Heart left ventricle (tissue), 16 donors: ENCODE measurements at regions not wholly inside any gene's neighbourhood (a gene's known extent, or its start where the extent isn't known, plus 50 kb on each side); places are given as distances from the start of the nearest gene placed in this dataset.
"Not testable (repeated sequence)": the region's sequence is repeated elsewhere in the genome, so short reads cannot be mapped to it uniquely, and the experiment has no call there.

Experiments
- ATAC-seq, 4 donors: fragments of 200-7000 bp; cut with Tn5 transposase; one replicate each; pipeline ENCODE4 v1.9.1; 2020 to 2022; ENCODE audit warnings: moderate library complexity in 4 of 4, mild to moderate bottlenecking in 3 of 4, moderate number of reproducible peaks in 1 of 4
- DNase-seq, 5 donors: peaks; one replicate each; pipeline ENCODE4 v3.0.0-alpha.2; 2020
- H3K27ac ChIP-seq, 12 donors: fragments of 200-600 bp; sonication (generic) in 4 of 12; one replicate each; pipeline versions ENCODE4 v1.5.0 to v1.8.0; 2016 to 2022; ENCODE audit warnings: mild to moderate bottlenecking in 2 of 12
- H3K27me3 ChIP-seq, 9 donors: fragments of 200-600 bp; sonication (generic) in 2 of 9; one replicate each; pipeline versions ENCODE4 v1.5.1 to v1.8.0; 2016 to 2022; ENCODE audit warnings: mild to moderate bottlenecking in 3 of 9
- H3K36me3 ChIP-seq, 9 donors: fragments of 200-600 bp; sonication (generic) in 2 of 9; one replicate each; pipeline versions ENCODE4 v1.5.0 to v1.8.0; 2018 to 2022; ENCODE audit warnings: mild to moderate bottlenecking in 2 of 9
- H3K4me1 ChIP-seq, 12 donors: fragments of 200-600 bp; sonication (generic) in 4 of 12; one replicate each; pipeline versions ENCODE4 v1.5.0 to v1.8.0; 2016 to 2022; ENCODE audit warnings: mild to moderate bottlenecking in 3 of 12
- H3K4me3 ChIP-seq, 12 donors: fragments of 200-600 bp; sonication (generic) in 4 of 12; one replicate each; pipeline versions ENCODE4 v1.5.0 to v1.8.0; 2017 to 2022; ENCODE audit warnings: mild to moderate bottlenecking in 9 of 12, moderate library complexity in 4 of 12
- H3K9me3 ChIP-seq, 12 donors: fragments of 200-600 bp; sonication (generic) in 4 of 12; one replicate each; pipeline versions ENCODE4 v1.5.0 to v1.8.0; 2016 to 2022; ENCODE audit warnings: mild to moderate bottlenecking in 1 of 12
- POLR2A ChIP-seq, 2 donors: fragments of 450-650 bp; IDR thresholded peaks; one replicate each; pipeline ENCODE4 v1.6.1; 2017; ENCODE audit warnings: antibody characterized with exemption in 2 of 2, mild to moderate bottlenecking in 2 of 2, moderate library complexity in 2 of 2
- WGBS, 4 donors: extraction: QIAGEN DNeasy Blood & Tissue Kit in 2 of 4; methylation state at CpG; one replicate each; pipeline versions ENCODE4 v1.1.5 to v1.1.7; 2013 to 2018; 5-methylcytosine and 5-hydroxymethylcytosine counted together
- intact Hi-C, 10 donors: fragments of 100-400 bp; cut with DNase I; formaldehyde crosslinking; loops; one replicate each; pipeline versions ENCODE4 v1.11.1 to v1.14.2; 2022
- TF ChIP-seq, protein P1 (sequence below), 12 donors: fragments of 200-600 bp; sonication (generic) in 4 of 12; IDR thresholded peaks; one replicate each; pipeline versions ENCODE4 v1.5.0 to v1.8.0; 2018 to 2022; ENCODE audit warnings: antibody characterized with exemption in 12 of 12, mild to moderate bottlenecking in 5 of 12
- donor health status: ischemic (EF 13 %, LVEDD 7.1; RV severe dilation, severe dysfunction).
- donor health status: healthy with polysubstance abuse.
- donor health status: DM: no; HTN: yes; CAD: no.
- donor health status: DM: no; HTN: no; CAD: no.
- donor health status: ischemic (EF 25% LVEDD 6.9; RV normal size, moderate dysfunction).
- donor health status: ischemic (EF 25% LVEDD 5.7; RV mildly dilated, moderate dysfunction).
- donor health status: healthy.
- donor health status: DM: yes; HTN: yes; CAD: no.
- donor health status: ischemic (EF 35%, LVEDD 5.7; RV mildly dilated, moderate dysfunction).
- donor health status: nonischemic (EF 11% LVEDD 7.7; RV severe dilation, severe dysfunction).
- donor health status: DM: yes; HTN: yes; CAD: no.
- donor health status: PGD.
- donor health status: ischemic (EF 29% LVEDD 5.4; RV normal size, mild dysfunction).
- donor health status: nonischemic (EF 23%, LVEDD 6.1; RV moderate dilation, normal function).

DNA sequence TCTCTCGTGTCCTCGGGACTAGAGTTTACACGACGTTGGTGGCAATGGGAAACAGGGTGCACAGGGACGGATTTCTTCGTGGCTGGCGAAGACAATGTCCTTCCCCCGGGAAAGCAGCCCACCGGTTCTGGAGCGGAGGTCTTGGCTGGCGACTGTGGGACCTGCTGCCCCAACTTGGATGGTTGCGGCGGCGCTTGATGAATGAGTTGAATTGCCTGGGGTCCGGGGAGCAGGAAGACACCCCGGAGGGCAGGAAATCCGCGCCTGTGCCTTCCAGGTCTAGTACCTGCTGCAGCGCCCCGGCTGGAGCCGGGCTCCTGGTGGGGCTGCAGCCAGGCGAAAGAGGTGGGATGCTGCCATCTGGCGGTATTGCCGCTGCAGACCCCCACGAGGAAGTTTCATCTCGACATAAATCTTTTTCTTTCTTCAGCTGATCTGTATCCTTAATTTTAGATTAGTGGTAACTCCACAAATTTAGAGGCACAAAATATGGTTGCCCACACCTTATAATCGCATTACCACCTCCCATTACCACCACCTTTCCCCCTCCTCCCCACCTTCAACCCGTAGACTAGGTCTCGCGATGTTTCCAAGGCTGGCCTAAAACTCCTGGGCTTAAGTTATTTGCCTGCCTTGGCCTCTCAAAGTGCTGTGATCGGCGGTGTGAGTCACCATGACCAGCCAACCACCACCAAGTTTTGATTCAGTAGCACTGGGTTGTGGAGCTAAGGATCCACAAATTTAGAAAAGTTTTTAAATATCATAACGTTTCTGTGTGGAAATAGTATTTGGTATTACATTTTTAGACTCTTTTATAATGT is 1929.7 kb upstream of the DEFB115 start:
- intact Hi-C loops: loop anchor here in 2 of 10 donors (10.0 kb wide), 2 partner anchors 1017 to 1177 kb away; no protein-coding TSS in a partner anchor
- DNase-seq: peak in 1 of 5 donors; percentile 66
- Histone ChIP-seq H3K9me3 (peaks cover 0 to 15% (median 0%) of the 10 kb centered on the region in 12 donors), H3K27me3 (peaks cover 0 to 39% (median 0%) of the 10 kb centered on the region in 9 donors)
- not testable (repeated sequence) for H3K36me3 ChIP-seq, ATAC-seq, H3K4me3 ChIP-seq, H3K27ac ChIP-seq, H3K4me1 ChIP-seq
- WGBS, 4 donors: 32 to 48% (median 39%) methylated on average over 32 to 33 of the region's 33 CpGs
- TF ChIP-seq, protein P1, sequence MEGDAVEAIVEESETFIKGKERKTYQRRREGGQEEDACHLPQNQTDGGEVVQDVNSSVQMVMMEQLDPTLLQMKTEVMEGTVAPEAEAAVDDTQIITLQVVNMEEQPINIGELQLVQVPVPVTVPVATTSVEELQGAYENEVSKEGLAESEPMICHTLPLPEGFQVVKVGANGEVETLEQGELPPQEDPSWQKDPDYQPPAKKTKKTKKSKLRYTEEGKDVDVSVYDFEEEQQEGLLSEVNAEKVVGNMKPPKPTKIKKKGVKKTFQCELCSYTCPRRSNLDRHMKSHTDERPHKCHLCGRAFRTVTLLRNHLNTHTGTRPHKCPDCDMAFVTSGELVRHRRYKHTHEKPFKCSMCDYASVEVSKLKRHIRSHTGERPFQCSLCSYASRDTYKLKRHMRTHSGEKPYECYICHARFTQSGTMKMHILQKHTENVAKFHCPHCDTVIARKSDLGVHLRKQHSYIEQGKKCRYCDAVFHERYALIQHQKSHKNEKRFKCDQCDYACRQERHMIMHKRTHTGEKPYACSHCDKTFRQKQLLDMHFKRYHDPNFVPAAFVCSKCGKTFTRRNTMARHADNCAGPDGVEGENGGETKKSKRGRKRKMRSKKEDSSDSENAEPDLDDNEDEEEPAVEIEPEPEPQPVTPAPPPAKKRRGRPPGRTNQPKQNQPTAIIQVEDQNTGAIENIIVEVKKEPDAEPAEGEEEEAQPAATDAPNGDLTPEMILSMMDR (IDR thresholded peaks at IDR 0.05): peak in 6 of 12 donors; percentile 6 to 51 (median 25)

DNA sequence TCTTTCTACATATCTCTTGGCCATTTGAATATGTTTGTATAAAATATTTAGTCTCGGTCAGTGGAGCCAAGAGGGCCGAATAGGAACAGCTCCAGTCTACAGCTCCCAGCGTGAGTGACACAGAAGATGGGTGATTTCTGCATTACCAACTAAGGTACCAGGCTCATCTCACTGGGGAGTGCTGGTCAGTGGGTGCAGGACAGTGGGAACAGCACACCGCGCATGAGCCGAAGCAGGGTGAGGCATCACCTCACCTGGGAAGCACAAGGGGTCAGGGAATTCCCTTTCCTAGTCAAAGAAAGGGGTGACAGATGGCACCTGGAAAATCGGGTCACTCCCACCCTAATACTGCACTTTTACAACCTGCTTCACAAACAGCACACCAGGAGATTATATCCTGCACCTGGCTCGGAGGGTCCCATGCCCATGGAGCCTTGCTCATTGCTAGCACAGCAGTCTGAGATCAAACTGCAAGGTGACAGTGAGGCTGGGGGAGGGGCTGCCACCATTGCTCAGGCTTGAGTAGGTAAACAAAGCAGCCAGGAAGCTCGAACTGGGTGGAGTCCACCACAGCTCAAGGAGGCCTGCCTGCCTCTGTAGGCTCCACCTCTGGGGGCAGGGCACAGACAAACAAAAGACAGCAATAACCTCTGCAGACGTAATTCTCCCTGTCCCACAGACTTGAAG is 1926.9 kb upstream of the DEFB115 start:
- intact Hi-C loops, H3K27ac ChIP-seq, H3K36me3 ChIP-seq, H3K4me3 ChIP-seq, DNase-seq, H3K4me1 ChIP-seq, ATAC-seq: not testable (repeated sequence)
- Histone ChIP-seq H3K27me3 (peaks cover 0 to 25% (median 0%) of the 10 kb centered on the region in 9 donors), H3K9me3 (peaks cover 0 to 30% (median 4%) of the 10 kb centered on the region in 12 donors)
- 42 to 47% (median 45%) methylated on average over 10 of the region's 10 CpGs for WGBS, 4 donors

DNA sequence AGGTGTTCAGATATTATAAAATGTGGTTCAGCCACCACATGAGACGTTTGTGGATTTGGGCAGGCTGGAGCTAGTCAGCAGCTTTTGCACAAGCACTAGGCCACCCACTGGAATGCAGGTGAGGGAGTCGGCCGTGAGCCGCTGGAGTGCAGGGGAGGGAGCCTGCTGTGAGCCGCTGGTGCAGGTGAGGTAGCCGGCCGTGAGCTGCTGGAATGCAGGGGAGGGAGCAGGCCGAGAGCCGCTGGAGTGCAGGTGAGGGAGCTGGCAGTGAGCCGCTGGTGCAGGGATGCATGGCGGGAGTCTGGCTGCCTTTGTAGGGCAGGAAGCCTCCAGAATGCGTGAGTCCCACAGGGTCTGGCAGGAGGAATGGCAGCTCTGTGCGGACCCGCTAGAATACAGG is 1907.6 kb upstream of the DEFB115 start:
- Histone ChIP-seq H3K4me1 (no peaks in the 10 kb centered on the region), H3K4me3 (no peak overlapping the region), H3K36me3 (no peaks in the 10 kb centered on the region), H3K9me3 (peaks cover 0 to 4% (median 0%) of the 10 kb centered on the region in 12 donors), H3K27ac (no peak overlapping the region), H3K27me3 (no peaks in the 10 kb centered on the region)
- DNase-seq (no peak), ATAC-seq (no peak)
- 72 to 84% (median 76%) methylated on average over 14 of the region's 14 CpGs for WGBS, 4 donors
- intact Hi-C loops: no loop called here
- TF ChIP-seq, protein P1 (IDR thresholded peaks at IDR 0.05): no peak
- TF ChIP-seq POLR2A (IDR thresholded peaks at IDR 0.05): no peak

DNA sequence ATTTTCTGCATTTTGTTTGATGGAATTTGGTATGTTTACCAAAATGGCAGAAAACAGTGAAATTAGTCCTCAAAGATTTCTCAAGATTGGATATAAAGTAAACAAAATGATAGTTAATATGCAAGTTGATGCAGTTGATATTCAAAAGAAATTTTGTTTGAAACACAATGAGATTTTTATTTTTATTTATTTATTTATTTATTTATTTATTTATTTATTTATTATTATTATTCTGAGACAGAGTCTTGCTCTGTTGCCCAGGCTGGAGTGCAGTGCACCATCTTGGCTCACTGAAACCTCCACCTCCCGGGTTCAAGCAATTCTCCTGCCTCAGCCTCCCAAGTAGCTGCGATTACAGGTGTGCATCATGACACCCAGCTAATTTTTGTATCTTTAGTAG is 1881.5 kb upstream of the DEFB115 start:
- intact Hi-C loops: not testable (repeated sequence)

DNA sequence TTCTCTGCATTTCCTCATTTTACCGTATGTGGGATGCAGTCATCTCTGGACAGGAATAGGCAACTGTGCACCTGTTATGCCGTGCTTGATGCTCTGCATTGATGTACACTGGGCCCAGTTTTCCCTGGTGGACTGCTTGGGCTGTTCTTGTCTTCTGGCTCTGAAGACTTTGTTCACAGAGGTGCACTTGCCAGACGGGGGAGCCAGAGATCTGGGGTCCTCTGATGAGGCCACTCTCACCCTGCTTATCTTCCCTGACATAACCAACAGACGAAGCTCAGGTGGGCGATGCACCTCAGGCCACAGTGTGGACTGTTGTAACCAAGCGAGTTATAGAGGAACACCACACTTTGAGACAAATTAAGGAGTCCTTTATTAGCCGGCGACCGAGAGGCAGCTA is 1864.6 kb upstream of the DEFB115 start:
- H3K27ac ChIP-seq, intact Hi-C loops, H3K36me3 ChIP-seq, H3K4me3 ChIP-seq, ATAC-seq, H3K4me1 ChIP-seq, H3K9me3 ChIP-seq, DNase-seq: not testable (repeated sequence)
- WGBS, 4 donors: 36 to 59% (median 48%) methylated on average over 9 of the region's 9 CpGs
- peaks cover 0 to 13% (median 0%) of the 10 kb centered on the region in 9 donors for H3K27me3 ChIP-seq

More for the DNA sequence above, 1881.5 kb upstream of the DEFB115 start:
- H3K9me3 ChIP-seq: peaks cover 0 to 16% (median 0%) of the 10 kb centered on the region in 12 donors
- not testable (repeated sequence) for H3K27ac ChIP-seq, DNase-seq, H3K4me3 ChIP-seq, ATAC-seq, H3K4me1 ChIP-seq, H3K27me3 ChIP-seq, H3K36me3 ChIP-seq
- 45 to 56% (median 48%) methylated on average over 2 of the region's 2 CpGs for WGBS, 4 donors
